ENCODE measurements at regions not wholly inside any gene's neighbourhood (a gene's known extent, or its start where the extent isn't known, plus 50 kb on each side); places are given as distances from the start of the nearest gene placed in this dataset.

DNA sequence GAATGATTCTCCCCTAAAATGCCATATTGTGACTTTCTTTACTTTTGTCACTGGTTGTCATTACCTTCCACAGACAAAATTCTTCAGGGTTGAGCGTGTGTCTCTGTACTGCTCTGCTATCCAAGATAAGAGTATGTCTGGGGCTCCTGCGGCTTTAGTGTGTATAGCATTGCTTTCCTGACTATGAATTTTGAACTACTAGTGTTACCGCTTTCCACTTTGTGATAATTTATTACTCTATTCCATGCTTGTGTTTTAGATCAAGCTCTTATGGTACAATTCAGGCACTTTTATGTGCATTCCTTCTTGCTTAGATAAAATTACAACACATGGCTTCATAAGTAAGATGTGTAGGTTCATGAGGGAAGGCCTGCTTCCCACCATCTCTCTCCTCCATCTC lies 51.5 kb upstream of the MEF2C start:
- no peak for DNase-seq
- H3K27ac ChIP-seq: peak overlapping the region in 2 of 4 donors; percentile 11 to 19
- H3K9me3 ChIP-seq: no peaks in the 10 kb centered on the region
- intact Hi-C loops (cut with DNase I): no loop called here
- WGBS, 2 donors: 92 to 99% methylated on average over 3 of the region's 3 CpGs
- peaks cover 0 to 13% (median 11%) of the 10 kb centered on the region in 4 donors for H3K4me1 ChIP-seq
- TF ChIP-seq POLR2A (IDR thresholded peaks at IDR 0.05) (no peak), EP300 (IDR thresholded peaks at IDR 0.05) (no peak), POLR2AphosphoS5 (IDR thresholded peaks at IDR 0.05) (no peak)
- TF ChIP-seq, protein P1, sequence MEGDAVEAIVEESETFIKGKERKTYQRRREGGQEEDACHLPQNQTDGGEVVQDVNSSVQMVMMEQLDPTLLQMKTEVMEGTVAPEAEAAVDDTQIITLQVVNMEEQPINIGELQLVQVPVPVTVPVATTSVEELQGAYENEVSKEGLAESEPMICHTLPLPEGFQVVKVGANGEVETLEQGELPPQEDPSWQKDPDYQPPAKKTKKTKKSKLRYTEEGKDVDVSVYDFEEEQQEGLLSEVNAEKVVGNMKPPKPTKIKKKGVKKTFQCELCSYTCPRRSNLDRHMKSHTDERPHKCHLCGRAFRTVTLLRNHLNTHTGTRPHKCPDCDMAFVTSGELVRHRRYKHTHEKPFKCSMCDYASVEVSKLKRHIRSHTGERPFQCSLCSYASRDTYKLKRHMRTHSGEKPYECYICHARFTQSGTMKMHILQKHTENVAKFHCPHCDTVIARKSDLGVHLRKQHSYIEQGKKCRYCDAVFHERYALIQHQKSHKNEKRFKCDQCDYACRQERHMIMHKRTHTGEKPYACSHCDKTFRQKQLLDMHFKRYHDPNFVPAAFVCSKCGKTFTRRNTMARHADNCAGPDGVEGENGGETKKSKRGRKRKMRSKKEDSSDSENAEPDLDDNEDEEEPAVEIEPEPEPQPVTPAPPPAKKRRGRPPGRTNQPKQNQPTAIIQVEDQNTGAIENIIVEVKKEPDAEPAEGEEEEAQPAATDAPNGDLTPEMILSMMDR (IDR thresholded peaks at IDR 0.05): no peak
- H3K4me3 ChIP-seq: no peak overlapping the region
- H3K36me3 ChIP-seq: no peaks in the 10 kb centered on the region
- no peaks in the 10 kb centered on the region for H3K27me3 ChIP-seq

Small RNAs in the stretch of these regions (small RNA-seq; reads per million reads assigned to genes)
- gene MIR3660: 0 reads per million in 3 donors
